Neural cell (in vitro differentiated cells): ENCODE measurements at regions not wholly inside any gene's neighbourhood (a gene's known extent, or its start where the extent isn't known, plus 50 kb on each side); places are given as distances from the start of the nearest gene placed in this dataset.

ENCODE experiments used
- EP300 ChIP-seq: fragments of 450-650 bp; conservative IDR thresholded peaks from 2 replicates; pipeline ENCODE4 v1.6.1; 2014; ENCODE audit warnings: antibody characterized with exemption, mild to moderate bottlenecking, moderate library complexity; ENCODE audit not compliant: poor library complexity, severe bottlenecking
- EZH2 ChIP-seq: fragments of 200-600, 300-800 bp; shearing (Covaris generic), sonication (generic); IDR thresholded peaks from 2 replicates; pipeline ENCODE4 v1.6.1; 2014; ENCODE audit warnings: antibody characterized with exemption, low read length, borderline replicate concordance, mild to moderate bottlenecking; ENCODE audit not compliant: insufficient read depth, poor library complexity, severe bottlenecking
- POLR2AphosphoS5 ChIP-seq: IDR thresholded peaks from 2 replicates; pipeline ENCODE4 v1.6.1; 2012
- RAD21 ChIP-seq: fragments of 450-650 bp; conservative IDR thresholded peaks from 2 replicates; pipeline ENCODE4 v1.6.1; 2014; ENCODE audit warnings: antibody characterized with exemption, mild to moderate bottlenecking, moderate library complexity
- TF ChIP-seq, protein P1 (sequence below): fragments of 450-650 bp; IDR thresholded peaks from 2 replicates; pipeline ENCODE4 v1.5.1; 2014; ENCODE audit warnings: antibody characterized with exemption, mild to moderate bottlenecking, moderate library complexity; ENCODE audit not compliant: poor library complexity, severe bottlenecking
- TF ChIP-seq, protein P2 (sequence below): IDR thresholded peaks from 2 replicates; pipeline ENCODE4 v1.6.1; 2012; ENCODE audit warnings: borderline replicate concordance

DNA sequence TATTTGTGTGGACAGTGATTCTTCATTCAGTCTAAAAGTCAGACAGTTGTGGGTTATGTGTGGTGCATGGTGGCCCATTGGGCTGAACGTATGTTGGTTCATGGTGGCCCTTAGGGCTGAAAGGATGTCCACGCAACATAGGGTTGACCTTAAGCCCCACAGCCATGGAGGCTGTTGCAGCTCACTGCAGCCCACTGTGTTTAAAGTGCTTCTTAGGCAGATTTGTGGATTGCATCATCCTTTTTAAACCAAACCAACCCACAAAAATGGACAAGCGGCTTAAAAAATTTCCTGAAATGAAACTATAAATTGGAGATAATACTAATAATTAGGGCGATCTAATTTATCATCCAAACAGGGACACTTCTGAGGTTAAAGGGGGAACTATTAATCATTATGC, 219.0 kb upstream of the GATB start:
- TF ChIP-seq EP300 (no peak), POLR2AphosphoS5 (no peak), RAD21 (no peak), EZH2 (no peak)
- TF ChIP-seq, protein P1, sequence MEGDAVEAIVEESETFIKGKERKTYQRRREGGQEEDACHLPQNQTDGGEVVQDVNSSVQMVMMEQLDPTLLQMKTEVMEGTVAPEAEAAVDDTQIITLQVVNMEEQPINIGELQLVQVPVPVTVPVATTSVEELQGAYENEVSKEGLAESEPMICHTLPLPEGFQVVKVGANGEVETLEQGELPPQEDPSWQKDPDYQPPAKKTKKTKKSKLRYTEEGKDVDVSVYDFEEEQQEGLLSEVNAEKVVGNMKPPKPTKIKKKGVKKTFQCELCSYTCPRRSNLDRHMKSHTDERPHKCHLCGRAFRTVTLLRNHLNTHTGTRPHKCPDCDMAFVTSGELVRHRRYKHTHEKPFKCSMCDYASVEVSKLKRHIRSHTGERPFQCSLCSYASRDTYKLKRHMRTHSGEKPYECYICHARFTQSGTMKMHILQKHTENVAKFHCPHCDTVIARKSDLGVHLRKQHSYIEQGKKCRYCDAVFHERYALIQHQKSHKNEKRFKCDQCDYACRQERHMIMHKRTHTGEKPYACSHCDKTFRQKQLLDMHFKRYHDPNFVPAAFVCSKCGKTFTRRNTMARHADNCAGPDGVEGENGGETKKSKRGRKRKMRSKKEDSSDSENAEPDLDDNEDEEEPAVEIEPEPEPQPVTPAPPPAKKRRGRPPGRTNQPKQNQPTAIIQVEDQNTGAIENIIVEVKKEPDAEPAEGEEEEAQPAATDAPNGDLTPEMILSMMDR: no peak
- TF ChIP-seq, protein P2, sequence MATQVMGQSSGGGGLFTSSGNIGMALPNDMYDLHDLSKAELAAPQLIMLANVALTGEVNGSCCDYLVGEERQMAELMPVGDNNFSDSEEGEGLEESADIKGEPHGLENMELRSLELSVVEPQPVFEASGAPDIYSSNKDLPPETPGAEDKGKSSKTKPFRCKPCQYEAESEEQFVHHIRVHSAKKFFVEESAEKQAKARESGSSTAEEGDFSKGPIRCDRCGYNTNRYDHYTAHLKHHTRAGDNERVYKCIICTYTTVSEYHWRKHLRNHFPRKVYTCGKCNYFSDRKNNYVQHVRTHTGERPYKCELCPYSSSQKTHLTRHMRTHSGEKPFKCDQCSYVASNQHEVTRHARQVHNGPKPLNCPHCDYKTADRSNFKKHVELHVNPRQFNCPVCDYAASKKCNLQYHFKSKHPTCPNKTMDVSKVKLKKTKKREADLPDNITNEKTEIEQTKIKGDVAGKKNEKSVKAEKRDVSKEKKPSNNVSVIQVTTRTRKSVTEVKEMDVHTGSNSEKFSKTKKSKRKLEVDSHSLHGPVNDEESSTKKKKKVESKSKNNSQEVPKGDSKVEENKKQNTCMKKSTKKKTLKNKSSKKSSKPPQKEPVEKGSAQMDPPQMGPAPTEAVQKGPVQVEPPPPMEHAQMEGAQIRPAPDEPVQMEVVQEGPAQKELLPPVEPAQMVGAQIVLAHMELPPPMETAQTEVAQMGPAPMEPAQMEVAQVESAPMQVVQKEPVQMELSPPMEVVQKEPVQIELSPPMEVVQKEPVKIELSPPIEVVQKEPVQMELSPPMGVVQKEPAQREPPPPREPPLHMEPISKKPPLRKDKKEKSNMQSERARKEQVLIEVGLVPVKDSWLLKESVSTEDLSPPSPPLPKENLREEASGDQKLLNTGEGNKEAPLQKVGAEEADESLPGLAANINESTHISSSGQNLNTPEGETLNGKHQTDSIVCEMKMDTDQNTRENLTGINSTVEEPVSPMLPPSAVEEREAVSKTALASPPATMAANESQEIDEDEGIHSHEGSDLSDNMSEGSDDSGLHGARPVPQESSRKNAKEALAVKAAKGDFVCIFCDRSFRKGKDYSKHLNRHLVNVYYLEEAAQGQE: no peak
